ENCODE measurements at regions not wholly inside any gene's neighbourhood (a gene's known extent, or its start where the extent isn't known, plus 50 kb on each side); places are given as distances from the start of the nearest gene placed in this dataset.

- Histone ChIP-seq H2BK12ac (ENCODE audit: insufficient read length, low read depth, low read length) (no peak overlapping the region), H2BK15ac (ENCODE audit: low read depth, low read length) (no peak overlapping the region), H3K9me3 (ENCODE audit: control insufficient read depth, low read depth, low read length) (no peaks in the 10 kb centered on the region), H3K4ac (ENCODE audit: low read depth, low read length) (no peak overlapping the region), H3K23ac (ENCODE audit: insufficient read length, low read depth, low read length) (no peak overlapping the region), H4K91ac (ENCODE audit: insufficient read length, low read depth, low read length) (no peak overlapping the region), H3T11ph (ENCODE audit: low read length) (no peak overlapping the region), H3K27ac (ENCODE audit: insufficient read length, low read depth, low read length) (no peak overlapping the region), H3K79me2 (ENCODE audit: insufficient read depth, low read length) (no peaks in the 10 kb centered on the region), H3K23me2 (ENCODE audit: insufficient read length, low read depth, low read length, poor library complexity, severe bottlenecking) (no peaks in the 10 kb centered on the region), H3K4me2 (ENCODE audit: insufficient read depth, insufficient read length, low read length) (no peak overlapping the region), H3K14ac (ENCODE audit: insufficient read depth, low read length) (no peak overlapping the region), H3K56ac (ENCODE audit: insufficient read length, low read depth, low read length) (no peak overlapping the region), H4K20me1 (ENCODE audit: control insufficient read depth, insufficient read depth, insufficient read length) (no peaks in the 10 kb centered on the region), H2AFZ (ENCODE audit: low read length) (no peak overlapping the region), H4K8ac (replicated peaks; ENCODE audit: insufficient read length, low read depth, low read length) (no peak overlapping the region), H3K9ac (ENCODE audit: extremely low read depth, insufficient read length, low read length) (no peak overlapping the region), H3K27me3 (ENCODE audit: insufficient read depth, low read length) (no peaks in the 10 kb centered on the region), H2BK20ac (ENCODE audit: low read depth, low read length, poor library complexity, severe bottlenecking) (no peak overlapping the region), H2BK5ac (ENCODE audit: insufficient read length, low read length) (no peak overlapping the region), H3K4me1 (ENCODE audit: insufficient read depth, low read length) (no peaks in the 10 kb centered on the region), H2BK120ac (ENCODE audit: low read depth, low read length, poor library complexity, severe bottlenecking) (no peak overlapping the region), H2AK5ac (ENCODE audit: insufficient read length, low read length) (no peak overlapping the region), H3K18ac (ENCODE audit: insufficient read length, low read depth, low read length) (no peak overlapping the region), H4K5ac (ENCODE audit: insufficient read length, low read depth, low read length) (no peak overlapping the region), H3K79me1 (ENCODE audit: insufficient read depth, low read depth, low read length, poor library complexity, severe bottlenecking) (no peaks in the 10 kb centered on the region)
- Mint-ChIP-seq H3K36me3 (ENCODE audit: insufficient read depth in 1 of 3, low read depth in 3 of 3) (peaks cover 0 to 1% (median 0%) of the 10 kb centered on the region in 3 experiments; a peak in 1 of 7 replicates), H3K27ac (peak overlapping the region in 1 of 3 experiments; percentile 10; a peak in 3 of 7 replicates), H3K4me1 (peaks cover 11 to 14% of the 10 kb centered on the region in 2 experiments), H3K4me3 (no peak overlapping the region), H3K27me3 (ENCODE audit: low read depth) (no peaks in the 10 kb centered on the region), H3K9me3 (peaks cover 0 to 1% of the 10 kb centered on the region in 2 experiments; a peak in 3 of 5 replicates)
- TF ChIP-seq, protein P1, sequence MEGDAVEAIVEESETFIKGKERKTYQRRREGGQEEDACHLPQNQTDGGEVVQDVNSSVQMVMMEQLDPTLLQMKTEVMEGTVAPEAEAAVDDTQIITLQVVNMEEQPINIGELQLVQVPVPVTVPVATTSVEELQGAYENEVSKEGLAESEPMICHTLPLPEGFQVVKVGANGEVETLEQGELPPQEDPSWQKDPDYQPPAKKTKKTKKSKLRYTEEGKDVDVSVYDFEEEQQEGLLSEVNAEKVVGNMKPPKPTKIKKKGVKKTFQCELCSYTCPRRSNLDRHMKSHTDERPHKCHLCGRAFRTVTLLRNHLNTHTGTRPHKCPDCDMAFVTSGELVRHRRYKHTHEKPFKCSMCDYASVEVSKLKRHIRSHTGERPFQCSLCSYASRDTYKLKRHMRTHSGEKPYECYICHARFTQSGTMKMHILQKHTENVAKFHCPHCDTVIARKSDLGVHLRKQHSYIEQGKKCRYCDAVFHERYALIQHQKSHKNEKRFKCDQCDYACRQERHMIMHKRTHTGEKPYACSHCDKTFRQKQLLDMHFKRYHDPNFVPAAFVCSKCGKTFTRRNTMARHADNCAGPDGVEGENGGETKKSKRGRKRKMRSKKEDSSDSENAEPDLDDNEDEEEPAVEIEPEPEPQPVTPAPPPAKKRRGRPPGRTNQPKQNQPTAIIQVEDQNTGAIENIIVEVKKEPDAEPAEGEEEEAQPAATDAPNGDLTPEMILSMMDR (conservative IDR thresholded peaks at IDR 0.05) = no peak
- WGBS (ENCODE audit: extremely low coverage, insufficient read length, low lambda C conversion rate) = no CpG with 5 or more reads among the region's 10 CpGs
- no peak for DNase-seq
These were observed 81.8 kb downstream of the GLUL start for GRCh38 chr1:182309631-182310351.

Measured in H9 (cell line).